GM21576 (cell line): ENCODE measurements at regions not wholly inside any gene's neighbourhood (a gene's known extent, or its start where the extent isn't known, plus 50 kb on each side); places are given as distances from the start of the nearest gene placed in this dataset.
"Not testable (repeated sequence)": the region's sequence is repeated elsewhere in the genome, so short reads cannot be mapped to it uniquely, and the experiment has no call there.

Experiments
- ATAC-seq: cut with Tn5 transposase; IDR thresholded peaks from one replicate; pipeline ENCODE4 v1.9.1; 2021; ENCODE audit warnings: mild to moderate bottlenecking, moderate library complexity; ENCODE audit not compliant: unreplicated experiment

DNA sequence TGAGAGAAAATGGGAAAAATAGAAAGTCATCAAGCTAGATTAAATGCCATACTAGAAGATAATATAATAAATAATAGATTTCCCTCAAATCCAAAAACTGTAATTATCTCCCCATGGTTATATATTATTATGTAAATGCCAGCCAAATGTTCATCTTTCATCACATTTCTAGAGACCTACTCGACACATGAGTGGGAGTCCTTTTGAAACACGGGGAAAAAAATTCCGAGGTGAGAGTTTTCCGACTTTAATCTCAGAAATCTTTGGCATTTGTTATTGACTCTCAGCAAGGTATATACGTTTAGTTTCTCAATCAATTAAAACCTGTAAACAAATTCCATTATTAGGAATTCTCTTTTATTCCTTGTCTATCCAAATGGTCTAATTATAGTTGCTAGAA is 465.4 kb upstream of the SMIM31 start:
- ATAC-seq = no peak

DNA sequence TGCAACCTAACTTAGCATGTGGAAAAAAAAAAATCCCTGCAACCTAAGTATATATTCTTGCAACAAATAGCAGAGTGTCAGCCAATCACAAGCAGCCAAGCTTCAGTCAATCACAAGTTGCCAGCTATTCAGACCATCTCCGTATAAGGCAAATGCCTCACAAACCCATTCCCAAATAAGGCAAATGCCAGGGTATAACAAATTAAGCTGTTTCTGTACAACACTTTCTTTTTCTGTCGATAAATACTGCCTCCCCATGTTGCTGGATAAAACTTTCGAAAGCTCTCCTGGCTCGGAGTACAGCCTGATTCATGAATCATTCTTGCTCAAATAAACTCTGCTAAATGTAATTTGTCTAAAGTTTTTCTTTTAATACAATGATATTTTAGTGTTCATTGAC is 460.7 kb upstream of the SMIM31 start:
- ATAC-seq = no peak

DNA sequence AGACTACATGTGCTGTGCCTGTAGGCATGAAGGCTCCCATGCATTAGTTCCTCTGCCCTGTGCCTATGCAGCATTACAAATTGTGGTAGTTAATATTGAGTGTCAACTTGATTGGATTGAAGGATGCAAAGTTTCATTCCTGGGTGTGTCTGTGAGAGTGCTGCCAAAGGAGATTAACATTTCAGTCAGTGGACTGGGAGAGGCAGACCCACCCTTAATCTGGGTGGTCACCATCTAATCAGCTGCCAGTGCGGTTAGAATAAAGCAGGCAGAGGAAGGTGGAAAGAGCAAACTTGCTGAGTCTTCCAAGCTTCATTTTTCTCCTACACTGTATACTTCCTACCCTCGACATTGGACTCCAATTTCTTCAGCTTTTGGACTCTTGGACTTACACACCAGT is 460.2 kb upstream of the SMIM31 start:
- ATAC-seq = no peak

DNA sequence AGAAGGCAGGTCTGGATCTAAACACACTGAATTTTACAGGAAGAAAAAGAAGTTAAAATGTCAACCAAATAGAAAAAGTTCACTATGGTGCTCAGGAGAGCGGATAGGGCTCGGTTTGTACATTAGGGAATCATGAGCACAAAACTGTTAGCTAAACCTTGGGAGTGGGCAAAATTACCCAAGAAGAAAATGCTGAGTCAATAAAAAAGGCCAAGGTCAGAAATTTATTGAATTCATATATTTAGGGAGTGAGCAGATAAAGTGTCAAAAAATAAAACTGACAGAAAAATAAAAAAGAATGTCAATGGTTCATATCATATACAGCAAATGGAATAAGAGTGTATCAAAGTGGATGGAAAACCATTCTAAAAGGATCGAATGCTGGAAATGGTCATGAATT is 452.5 kb upstream of the SMIM31 start:
- ATAC-seq = no peak

DNA sequence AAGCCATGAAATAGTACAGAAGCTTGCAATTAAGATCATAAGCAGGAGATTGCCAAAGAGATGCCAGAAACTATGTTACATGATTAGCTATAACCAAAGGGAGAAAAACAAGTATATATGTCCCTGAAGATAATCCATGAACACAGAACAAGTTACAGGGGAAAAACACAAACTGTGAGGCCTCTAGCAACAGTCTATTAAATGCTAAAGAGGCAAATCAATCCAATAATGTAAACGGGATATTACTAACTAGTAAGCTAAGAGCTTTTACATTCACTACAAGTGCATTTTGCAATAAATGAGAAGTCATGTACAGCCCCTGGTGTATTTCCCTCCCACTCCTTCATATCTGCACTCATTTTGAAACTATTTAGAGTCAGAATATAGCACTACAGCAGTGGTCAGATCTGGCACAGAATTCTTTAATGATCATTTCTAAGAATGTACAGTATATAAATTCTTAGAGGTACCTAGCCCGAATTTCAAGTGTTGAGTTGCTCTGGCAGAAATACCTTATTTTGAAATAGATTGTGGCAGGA is 449.8 kb upstream of the SMIM31 start:
- ATAC-seq = peak; percentile 71

DNA sequence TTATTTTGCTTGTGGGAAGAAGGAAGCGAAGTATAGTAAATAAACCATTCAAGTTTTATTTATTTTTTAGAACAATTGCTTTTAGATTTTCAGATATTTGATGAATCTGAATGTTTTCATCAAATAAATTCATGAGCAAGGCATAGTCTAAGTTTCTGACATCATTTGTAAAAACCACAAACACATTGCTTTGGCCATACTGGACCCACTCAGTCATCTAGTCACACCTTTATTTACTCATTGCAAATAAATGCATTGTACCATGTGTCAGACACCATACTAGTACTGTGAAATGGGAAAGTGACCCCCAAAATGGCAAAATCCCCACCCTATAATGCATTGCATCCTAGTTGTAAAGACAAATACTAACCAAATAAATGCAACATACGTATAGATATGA is 449.1 kb upstream of the SMIM31 start:
- no peak for ATAC-seq

DNA sequence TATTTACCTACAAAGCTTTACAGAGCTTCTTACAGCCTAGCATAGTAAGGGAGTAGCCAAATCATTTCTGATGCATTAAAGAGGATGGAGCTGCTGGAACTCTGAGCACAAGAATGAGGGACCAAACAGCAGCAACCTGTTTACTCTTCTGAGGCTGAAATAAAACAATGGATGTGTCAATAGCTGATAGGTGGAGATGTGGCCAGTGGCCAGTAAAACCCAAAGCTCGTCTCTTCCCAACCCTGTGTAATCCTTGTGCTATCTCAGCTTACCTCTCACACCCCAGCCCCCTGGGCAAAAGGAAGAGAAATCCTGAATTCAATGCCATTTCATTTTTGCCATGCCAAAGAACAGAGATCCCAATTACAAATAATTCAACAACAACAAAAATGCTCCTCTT is 446.7 kb upstream of the SMIM31 start:
- no peak for ATAC-seq

DNA sequence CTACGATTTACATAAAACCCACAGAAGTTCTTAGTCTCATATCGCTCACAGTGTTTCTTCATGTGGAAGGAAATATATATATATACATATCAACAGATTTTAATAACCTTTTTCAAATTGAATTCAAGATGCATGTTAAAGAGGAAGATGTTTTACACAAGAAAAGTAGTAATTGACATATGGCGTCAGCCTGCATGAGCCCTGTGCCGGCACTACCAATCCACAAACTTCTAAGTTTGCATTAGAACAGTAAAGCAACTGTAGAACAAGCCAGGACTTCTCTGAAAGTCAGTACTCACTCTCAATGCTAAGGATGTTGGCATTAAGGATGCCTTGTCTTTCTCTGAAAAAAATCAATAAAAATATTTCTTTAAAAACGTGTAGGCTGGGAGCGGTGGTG is 441.3 kb upstream of the SMIM31 start:
- ATAC-seq = no peak

DNA sequence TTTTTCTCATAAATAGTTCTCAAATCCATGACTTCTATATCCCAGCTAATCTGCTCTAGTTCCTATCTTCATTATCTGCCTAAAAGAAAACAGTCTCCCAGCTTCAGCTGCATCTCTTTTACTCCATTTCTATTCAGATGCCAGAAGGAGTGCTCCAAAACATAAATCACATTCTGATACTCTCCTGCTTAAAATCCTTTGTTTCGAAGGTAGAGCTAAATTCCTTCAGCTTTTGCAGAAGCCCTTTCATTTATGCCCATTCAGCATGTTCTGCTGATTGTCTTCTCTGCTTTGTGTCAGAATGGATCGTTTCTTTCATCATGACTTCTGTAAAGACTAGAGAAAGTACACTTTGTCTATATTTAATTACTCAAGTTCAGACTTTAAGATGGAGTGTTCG is 440.1 kb upstream of the SMIM31 start:
- no peak for ATAC-seq

DNA sequence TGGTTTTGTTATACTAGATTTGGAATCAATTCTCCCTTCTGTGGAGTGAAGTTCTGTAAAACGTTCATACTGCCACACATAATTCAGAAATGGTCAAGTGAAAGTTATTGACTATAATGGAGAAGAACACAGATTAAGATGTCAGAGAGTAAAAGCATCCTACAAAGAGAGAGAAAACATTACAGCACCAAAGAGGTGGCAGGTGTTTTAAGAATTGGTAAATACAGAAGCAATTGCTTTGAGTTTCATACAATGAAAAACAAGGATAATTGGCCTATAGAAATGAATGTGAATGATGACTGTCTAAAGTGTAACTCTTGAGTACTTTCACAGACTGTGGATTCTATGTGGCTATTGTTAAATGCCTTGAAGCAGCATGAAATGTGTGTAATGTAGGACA is 435.6 kb upstream of the SMIM31 start:
- ATAC-seq = no peak

DNA sequence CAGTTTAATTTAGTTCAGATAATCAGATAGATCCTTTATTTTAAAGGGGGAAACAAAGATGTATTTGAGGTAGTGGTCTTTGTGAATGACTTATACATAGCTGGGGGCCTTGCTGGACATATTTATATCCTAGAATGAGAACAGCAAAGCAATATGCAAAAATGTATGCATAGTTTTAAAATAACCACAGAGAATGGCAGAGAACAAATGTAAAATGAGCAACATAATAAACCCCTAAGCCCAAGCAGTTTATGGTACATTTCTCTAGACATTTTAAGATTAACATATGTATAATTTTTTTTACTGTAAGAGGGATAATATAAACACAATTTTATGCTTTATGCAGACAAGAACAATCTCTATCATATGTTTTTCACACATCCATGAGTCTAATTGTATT is 434.2 kb upstream of the SMIM31 start:
- ATAC-seq = no peak

DNA sequence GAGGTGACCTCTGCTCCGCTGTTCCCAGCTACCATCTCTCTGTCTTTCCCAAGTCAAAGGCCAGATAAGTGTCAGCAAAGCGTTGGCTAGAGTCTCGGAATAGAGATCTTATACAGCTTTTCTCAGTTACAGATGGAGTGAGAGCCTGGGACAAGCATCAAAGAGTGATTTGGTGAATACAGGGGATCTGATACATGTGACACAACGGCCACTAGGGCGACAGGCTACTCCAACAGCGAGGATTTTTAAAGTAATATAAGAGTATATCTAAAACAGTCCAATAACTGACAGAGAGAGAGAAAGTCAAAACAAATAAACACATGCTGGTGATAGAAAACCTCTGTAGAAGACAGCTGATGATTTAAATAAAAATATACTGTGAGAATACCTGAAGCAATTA is 433.1 kb upstream of the SMIM31 start:
- ATAC-seq = no peak

DNA sequence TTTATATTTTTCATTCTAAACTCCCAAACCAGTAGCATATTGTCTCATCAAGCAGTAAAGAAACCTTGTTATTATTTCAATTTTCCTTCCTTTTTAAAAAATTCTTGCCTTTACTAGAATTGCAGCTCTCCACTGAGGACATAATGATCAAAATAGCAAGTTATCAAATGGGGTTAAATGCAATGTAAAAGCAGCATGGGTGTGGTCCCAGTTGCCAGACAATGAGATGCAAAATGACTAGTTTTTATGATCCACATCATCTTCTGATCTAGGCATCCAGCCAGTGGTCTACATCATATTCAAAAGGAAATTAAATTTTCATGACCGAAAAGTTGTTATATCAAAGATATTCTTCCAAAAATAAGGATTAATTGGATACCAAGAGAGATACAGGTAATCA is 427.9 kb upstream of the SMIM31 start:
- no peak for ATAC-seq

DNA sequence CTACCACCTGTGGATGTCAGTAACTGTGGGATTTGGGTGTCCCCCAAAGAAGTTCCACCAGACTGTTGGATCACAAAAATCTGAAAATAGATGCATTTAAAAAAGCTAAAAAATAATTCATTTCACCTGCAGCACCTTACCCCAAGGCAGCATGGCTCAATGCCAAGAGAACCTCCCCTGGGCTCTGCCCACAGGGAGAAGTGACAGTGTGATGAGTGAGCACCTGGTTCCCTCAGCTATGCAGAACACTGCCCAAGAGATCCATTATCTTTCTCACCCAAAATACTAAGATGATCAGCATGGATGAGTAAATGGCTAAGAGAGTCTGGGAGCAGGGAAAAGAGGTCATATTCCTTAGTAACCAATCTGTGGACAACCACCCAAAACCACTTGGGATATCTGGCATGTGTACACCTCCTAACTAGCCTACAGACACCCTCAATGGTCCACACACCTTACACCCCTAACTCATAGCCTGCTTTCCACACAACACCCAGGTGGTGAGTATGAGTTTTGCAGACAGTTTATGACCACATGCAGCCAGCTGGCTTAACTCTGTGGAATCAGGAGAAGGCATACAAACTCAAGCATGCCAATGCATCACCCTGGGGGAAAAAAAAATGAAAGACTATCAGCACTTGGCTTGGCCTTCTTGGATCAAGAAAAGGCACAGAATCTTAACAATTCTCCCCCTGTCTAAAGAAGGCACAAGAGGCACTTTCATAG is 416.5 kb upstream of the SMIM31 start:
- ATAC-seq = no peak

DNA sequence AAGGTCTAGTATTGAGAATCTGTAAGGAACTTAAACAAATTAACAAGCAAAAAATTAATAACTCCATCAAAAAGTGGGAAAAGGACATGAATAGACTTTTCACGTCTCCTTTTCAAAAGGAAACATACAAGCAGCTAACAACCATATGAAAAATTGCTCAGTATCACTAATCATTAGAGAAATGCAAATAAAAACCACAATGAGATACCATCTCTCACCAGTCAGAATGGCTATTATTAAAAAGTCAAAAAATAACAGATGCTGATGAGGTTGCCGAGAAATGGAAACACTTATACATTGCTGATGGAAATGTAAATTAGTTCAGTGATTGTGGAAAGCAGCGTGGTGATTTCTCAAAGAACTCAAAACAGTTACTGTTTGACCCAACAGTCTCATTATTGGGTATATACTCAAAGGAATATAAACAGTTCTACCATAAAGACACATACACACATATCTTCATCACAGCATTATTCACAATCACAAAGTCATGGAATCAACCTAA is 410.4 kb upstream of the SMIM31 start:
- no peak for ATAC-seq

DNA sequence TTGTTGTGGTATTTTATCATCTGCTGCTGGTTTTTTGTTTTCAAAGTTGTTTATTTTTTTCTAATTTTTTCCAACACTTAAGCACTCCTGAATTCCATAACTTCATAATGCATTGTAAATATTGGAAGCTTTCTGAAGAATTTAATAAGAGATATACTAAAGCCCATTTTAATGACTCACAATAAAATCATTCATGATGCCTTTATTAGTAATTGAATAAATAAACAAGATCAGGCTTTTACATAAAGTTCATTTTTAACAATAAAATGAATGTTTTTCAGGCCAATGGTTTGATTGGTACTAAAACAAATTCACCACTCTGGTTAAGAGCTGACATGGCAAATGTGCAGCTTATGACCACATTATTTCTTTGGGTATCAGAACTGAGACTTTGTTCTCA is 408.2 kb upstream of the SMIM31 start:
- ATAC-seq = no peak

DNA sequence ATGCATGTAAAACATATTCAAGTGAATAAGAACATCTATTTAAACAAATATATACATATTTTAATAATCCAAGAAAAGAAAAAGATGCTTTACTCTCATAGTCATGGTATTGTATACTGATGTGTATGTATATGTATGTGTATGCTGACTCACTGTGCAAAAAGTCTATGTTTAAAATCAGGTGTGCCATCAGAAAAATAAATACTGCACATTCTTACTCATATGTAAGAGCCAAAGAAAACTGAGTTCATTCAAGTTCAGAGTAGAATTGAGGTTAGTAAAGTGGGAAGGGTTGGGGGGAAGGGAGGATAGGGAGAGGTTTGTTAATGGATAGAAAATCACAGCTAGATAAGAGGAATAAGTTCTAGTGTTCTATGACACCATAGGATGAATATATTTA is 403.9 kb upstream of the SMIM31 start:
- ATAC-seq = no peak

DNA sequence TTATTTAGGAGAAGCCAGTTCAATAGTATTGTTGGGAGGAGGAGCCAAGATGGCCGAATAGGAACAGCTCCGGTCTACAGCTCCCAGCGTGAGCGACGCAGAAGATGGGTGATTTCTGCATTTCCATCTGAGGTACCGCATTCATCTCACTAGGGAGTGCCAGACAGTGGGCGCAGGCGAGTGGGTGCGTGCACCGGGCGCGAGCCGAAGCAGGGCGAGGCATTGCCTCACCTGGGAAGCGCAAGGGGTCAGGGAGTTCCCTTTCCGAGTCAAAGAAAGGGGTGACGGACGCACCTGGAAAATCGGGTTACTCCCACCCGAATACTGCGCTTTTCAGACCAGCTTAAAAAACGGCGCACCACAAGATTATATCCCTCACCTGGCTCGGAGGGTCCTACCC is 403.2 kb upstream of the SMIM31 start:
- not testable (repeated sequence) for ATAC-seq

DNA sequence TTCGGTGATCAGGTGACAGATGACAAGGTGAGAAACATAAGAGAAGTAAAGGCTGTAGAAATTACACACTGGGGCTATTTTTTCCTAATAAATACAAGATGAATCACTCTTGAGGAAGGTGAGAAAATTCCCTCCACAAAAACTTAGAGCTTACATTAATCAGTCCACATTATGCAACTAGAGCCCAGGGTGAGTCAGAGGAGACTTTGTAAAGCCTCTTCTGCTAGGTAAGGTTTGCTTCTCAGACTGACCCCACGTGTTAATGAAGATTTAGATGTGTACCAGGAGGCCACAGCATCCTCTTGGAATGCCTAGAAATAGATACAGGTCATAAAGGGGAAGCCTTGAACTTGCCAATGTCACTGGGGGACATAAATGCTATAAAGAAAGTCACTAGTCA is 396.0 kb upstream of the SMIM31 start:
- no peak for ATAC-seq

DNA sequence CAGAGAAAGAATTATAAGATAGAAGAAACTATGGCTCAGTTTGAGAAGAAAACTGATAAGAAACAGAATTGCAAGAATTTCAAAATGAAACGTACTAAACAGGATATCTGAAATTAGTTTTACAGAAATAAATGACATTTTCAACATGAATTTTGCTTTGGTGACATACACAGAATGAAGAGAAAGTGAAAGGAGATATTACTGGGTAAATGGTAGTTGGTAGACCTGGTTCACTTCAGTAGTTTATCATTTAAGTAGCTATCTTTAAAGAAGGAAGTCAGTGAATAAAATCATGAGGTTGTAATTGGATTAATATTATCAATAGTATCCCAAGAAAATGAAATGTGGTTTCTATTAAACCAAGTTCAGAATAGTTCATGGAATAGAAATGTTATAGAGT is 395.5 kb upstream of the SMIM31 start:
- ATAC-seq = no peak

DNA sequence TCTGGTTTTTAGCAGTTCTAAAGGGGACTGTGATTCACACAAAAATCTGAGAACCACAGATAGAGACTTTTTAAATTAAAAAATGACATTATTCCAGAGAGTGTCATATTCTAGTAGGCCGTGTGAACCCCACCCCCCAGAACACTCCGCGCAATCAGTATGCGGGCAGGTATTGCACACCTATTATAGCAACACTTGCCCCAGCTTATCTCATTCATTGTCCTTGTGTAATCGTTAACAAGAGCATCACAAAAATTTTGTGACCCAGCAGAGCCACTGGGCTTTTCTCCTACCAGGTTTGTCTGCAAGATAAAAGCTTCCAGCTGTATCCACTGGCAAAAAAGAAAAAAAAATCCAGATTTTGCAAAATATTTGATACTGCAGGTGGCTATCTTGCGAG is 394.1 kb upstream of the SMIM31 start:
- ATAC-seq = no peak

DNA sequence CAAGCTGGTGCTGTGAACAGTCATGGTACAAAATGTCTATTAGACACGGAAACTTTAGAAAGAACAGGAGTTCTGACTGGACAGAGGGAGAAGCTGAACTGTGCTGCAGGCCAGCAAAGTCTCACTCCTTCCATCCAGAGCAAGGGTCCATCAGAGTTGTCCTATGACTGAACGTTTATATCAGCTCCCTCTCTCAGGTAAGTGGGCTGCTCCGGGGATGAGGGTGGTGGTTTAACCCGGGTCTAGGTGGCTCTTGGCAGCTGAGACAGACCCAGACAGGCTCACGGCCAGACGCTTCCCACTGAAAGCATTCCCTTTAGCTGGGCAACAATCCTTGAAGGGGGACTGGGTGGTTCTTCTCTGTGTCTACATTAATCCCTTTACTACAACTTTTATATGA is 385.0 kb upstream of the SMIM31 start:
- no peak for ATAC-seq

DNA sequence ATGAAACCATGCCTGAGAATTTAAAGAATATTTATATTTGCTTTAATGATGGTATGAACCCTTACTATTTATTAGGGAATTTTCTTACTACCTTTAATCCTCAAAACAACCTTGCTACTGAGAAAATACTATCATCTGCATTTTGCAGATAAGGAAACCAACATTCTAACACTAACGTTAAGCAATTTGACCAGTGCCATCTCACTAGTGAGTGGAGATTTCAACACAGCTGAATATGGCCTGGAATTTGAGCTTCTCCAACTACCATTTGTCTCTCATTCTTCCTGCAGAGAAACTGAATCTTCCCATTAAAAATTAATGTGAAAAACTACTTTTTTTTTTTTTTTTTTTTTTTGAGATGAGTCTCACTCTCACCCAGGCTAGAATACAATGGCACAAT is 380.9 kb upstream of the SMIM31 start:
- ATAC-seq = no peak
